Endodermal cell (in vitro differentiated cells): ENCODE measurements at regions not wholly inside any gene's neighbourhood (a gene's known extent, or its start where the extent isn't known, plus 50 kb on each side); places are given as distances from the start of the nearest gene placed in this dataset.

ENCODE experiments used
- DNase-seq: peaks from one replicate; pipeline ENCODE4 v3.0.0-alpha.2; 2017
- H3K27ac ChIP-seq: 2 replicates; pipeline ENCODE4 v1.5.1; 2013; ENCODE audit warnings: mild to moderate bottlenecking, low read depth, low read length, moderate library complexity
- H3K27me3 ChIP-seq: 2 replicates; pipeline ENCODE4 v1.6.1; 2013; ENCODE audit warnings: mild to moderate bottlenecking, low read length, moderate library complexity; ENCODE audit not compliant: insufficient read depth, control insufficient read depth, poor library complexity, severe bottlenecking
- H3K36me3 ChIP-seq: 2 replicates; pipeline ENCODE4 v1.7.0; 2013; ENCODE audit warnings: mild to moderate bottlenecking, low read length, moderate library complexity; ENCODE audit not compliant: control insufficient read depth, insufficient read depth
- H3K4me1 ChIP-seq: one replicate; pipeline ENCODE4 v1.7.0; 2013; ENCODE audit warnings: low read length; ENCODE audit not compliant: control insufficient read depth, insufficient read depth
- H3K4me3 ChIP-seq: 2 replicates; pipeline ENCODE4 v1.5.1; 2013; ENCODE audit warnings: mild to moderate bottlenecking, low read length, moderate library complexity
- H3K9ac ChIP-seq: 2 replicates; pipeline ENCODE4 v1.6.1; 2013; ENCODE audit warnings: mild to moderate bottlenecking, low read length, moderate library complexity; ENCODE audit not compliant: poor library complexity, severe bottlenecking; ENCODE audit errors: extremely low read depth
- H3K9me3 ChIP-seq: 2 replicates; pipeline ENCODE4 v1.6.1; 2013; ENCODE audit warnings: mild to moderate bottlenecking, low read length, moderate library complexity; ENCODE audit not compliant: control insufficient read depth
- H3K27ac Mint-ChIP-seq: 2 replicates; pipeline ENCODE4 v1.8.0; 2020; ENCODE audit warnings: mixed read lengths
- H3K27me3 Mint-ChIP-seq: 2 replicates; pipeline ENCODE4 v1.8.0; 2021; ENCODE audit warnings: mild to moderate bottlenecking, mixed read lengths; ENCODE audit not compliant: insufficient read depth
- H3K36me3 Mint-ChIP-seq: 2 replicates; pipeline ENCODE4 v1.8.0; 2020; ENCODE audit warnings: low read depth, mixed read lengths
- H3K4me1 Mint-ChIP-seq: 2 replicates; pipeline ENCODE4 v1.8.0; 2020; ENCODE audit warnings: mixed read lengths
- H3K4me3 Mint-ChIP-seq: 2 replicates; pipeline ENCODE4 v1.8.0; 2020; ENCODE audit warnings: mild to moderate bottlenecking, moderate library complexity, mixed read lengths
- H3K9me3 Mint-ChIP-seq: 2 replicates; pipeline ENCODE4 v1.8.0; 2020; ENCODE audit warnings: mild to moderate bottlenecking, mixed read lengths
- WGBS, 2 experiments: methylation state at CpG; one replicate each; pipeline versions ENCODE4 v1.1.5 to v1.1.7; 2013; ENCODE audit warnings: missing lambda C conversion rate in 2 of 2, mixed read lengths in 1 of 2; ENCODE audit not compliant: insufficient coverage in 1 of 2, insufficient read length in 1 of 2; 5-methylcytosine and 5-hydroxymethylcytosine counted together
- TF ChIP-seq, protein P1 (sequence below): fragments of 200-600 bp; sonication (generic); conservative IDR thresholded peaks from 2 replicates; pipeline ENCODE4 v1.5.0; 2021; ENCODE audit warnings: antibody characterized with exemption, mild to moderate bottlenecking

GRCh38 chr15:77710637-77711036, 77.9 kb upstream of the LINGO1 start:
- WGBS, 2 experiments: 91 to 93% methylated on average over 6 to 13 of the region's 13 CpGs
- Histone ChIP-seq H3K9me3 (no peaks in the 10 kb centered on the region), H3K27me3 (no peaks in the 10 kb centered on the region), H3K9ac (no peak overlapping the region), H3K36me3 (no peaks in the 10 kb centered on the region), H3K4me1 (no peaks in the 10 kb centered on the region), H3K4me3 (no peak overlapping the region), H3K27ac (no peak overlapping the region)
- H3K9me3 Mint-ChIP-seq: no peaks in the 10 kb centered on the region
- no peak overlapping the region for H3K27ac Mint-ChIP-seq
- peaks cover 17% of the 10 kb centered on the region for H3K4me1 Mint-ChIP-seq
- DNase-seq: no peak
- no peaks in the 10 kb centered on the region for H3K36me3 Mint-ChIP-seq
- H3K27me3 Mint-ChIP-seq: peaks cover 2% of the 10 kb centered on the region
- H3K4me3 Mint-ChIP-seq: no peak overlapping the region
- TF ChIP-seq, protein P1, sequence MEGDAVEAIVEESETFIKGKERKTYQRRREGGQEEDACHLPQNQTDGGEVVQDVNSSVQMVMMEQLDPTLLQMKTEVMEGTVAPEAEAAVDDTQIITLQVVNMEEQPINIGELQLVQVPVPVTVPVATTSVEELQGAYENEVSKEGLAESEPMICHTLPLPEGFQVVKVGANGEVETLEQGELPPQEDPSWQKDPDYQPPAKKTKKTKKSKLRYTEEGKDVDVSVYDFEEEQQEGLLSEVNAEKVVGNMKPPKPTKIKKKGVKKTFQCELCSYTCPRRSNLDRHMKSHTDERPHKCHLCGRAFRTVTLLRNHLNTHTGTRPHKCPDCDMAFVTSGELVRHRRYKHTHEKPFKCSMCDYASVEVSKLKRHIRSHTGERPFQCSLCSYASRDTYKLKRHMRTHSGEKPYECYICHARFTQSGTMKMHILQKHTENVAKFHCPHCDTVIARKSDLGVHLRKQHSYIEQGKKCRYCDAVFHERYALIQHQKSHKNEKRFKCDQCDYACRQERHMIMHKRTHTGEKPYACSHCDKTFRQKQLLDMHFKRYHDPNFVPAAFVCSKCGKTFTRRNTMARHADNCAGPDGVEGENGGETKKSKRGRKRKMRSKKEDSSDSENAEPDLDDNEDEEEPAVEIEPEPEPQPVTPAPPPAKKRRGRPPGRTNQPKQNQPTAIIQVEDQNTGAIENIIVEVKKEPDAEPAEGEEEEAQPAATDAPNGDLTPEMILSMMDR: no peak

DNA sequence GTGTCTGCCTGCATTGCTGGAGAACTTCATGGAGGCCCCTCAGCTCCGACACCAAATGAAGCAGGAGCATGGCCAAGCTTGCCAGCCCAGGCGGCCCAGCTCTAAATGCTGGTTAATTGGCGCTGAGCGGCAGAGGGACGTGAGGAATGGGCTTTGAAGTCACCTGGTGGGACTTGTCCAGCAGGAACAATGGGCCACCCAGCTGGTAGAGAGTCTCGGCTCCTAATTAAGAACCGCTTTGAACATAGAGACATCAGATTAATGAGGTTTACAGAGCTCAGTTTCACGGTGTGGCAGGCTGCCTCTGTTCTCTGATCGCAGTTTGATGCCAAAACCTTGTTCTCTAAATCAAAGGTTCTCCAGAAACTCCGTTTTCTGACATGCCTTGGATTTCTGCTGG, 77.5 kb upstream of the LINGO1 start:
- Histone ChIP-seq H3K9ac (no peak overlapping the region), H3K9me3 (no peaks in the 10 kb centered on the region), H3K4me1 (no peaks in the 10 kb centered on the region), H3K36me3 (no peaks in the 10 kb centered on the region), H3K27me3 (no peaks in the 10 kb centered on the region), H3K27ac (no peak overlapping the region), H3K4me3 (no peak overlapping the region)
- H3K27me3 Mint-ChIP-seq: peaks cover 2% of the 10 kb centered on the region
- DNase-seq: no peak
- no peaks in the 10 kb centered on the region for H3K36me3 Mint-ChIP-seq
- H3K4me3 Mint-ChIP-seq: no peak overlapping the region
- no peaks in the 10 kb centered on the region for H3K9me3 Mint-ChIP-seq
- TF ChIP-seq, protein P1: no peak
- no peak overlapping the region for H3K27ac Mint-ChIP-seq
- peaks cover 15% of the 10 kb centered on the region for H3K4me1 Mint-ChIP-seq
- WGBS, 2 experiments: 88 to 90% methylated on average over 10 of the region's 10 CpGs

GRCh38 chr15:77709135-77709886, 76.6 kb upstream of the LINGO1 start:
- no peaks in the 10 kb centered on the region for H3K36me3 ChIP-seq

More at GRCh38 chr15:77709135-77709886, 76.6 kb upstream of the LINGO1 start:
- H3K27me3 ChIP-seq: no peaks in the 10 kb centered on the region
- peak; percentile 69 for DNase-seq
- 90 to 95% methylated on average over 10 of the region's 10 CpGs for WGBS, 2 experiments
- Mint-ChIP-seq H3K9me3 (no peaks in the 10 kb centered on the region), H3K27ac (no peak overlapping the region), H3K27me3 (peaks cover 2% of the 10 kb centered on the region), H3K36me3 (no peaks in the 10 kb centered on the region), H3K4me1 (peaks cover 11% of the 10 kb centered on the region), H3K4me3 (no peak overlapping the region)
- TF ChIP-seq, protein P1: no peak
- H3K9me3 ChIP-seq: no peaks in the 10 kb centered on the region
- H3K27ac ChIP-seq: no peak overlapping the region
- no peaks in the 10 kb centered on the region for H3K4me1 ChIP-seq
- no peak overlapping the region for H3K9ac ChIP-seq
- H3K4me3 ChIP-seq: no peak overlapping the region
